ENCODE measurements at regions not wholly inside any gene's neighbourhood (a gene's known extent, or its start where the extent isn't known, plus 50 kb on each side); places are given as distances from the start of the nearest gene placed in this dataset.

- no peaks in the 10 kb centered on the region for H3K27me3 ChIP-seq
- no peak overlapping the region for H3K27ac ChIP-seq
- no peaks in the 10 kb centered on the region for H3K36me3 ChIP-seq
- H3K9me3 ChIP-seq (replicated peaks) = no peaks in the 10 kb centered on the region
- no peak overlapping the region for H3K4me3 ChIP-seq
- no peaks in the 10 kb centered on the region for H3K4me1 ChIP-seq
- no peak for DNase-seq
Measured at GRCh38 chr10:3723766-3724165, 61.2 kb downstream of the KLF6 start.

GRCh38 chr10:3720228-3721019 is 64.6 kb downstream of the KLF6 start:
- no peak for DNase-seq
- H3K4me1 ChIP-seq = no peaks in the 10 kb centered on the region
- no peak overlapping the region for H3K27ac ChIP-seq
- no peaks in the 10 kb centered on the region for H3K27me3 ChIP-seq
- no peaks in the 10 kb centered on the region for H3K9me3 ChIP-seq (replicated peaks)
- no peak overlapping the region for H3K4me3 ChIP-seq
- no peaks in the 10 kb centered on the region for H3K36me3 ChIP-seq

GRCh38 chr10:3719024-3719843 is 65.8 kb downstream of the KLF6 start:
- Histone ChIP-seq H3K36me3 (no peaks in the 10 kb centered on the region), H3K27ac (no peak overlapping the region), H3K4me1 (no peaks in the 10 kb centered on the region)

GRCh38 chr10:3716093-3716492 is 68.9 kb downstream of the KLF6 start:
- H3K27ac ChIP-seq = no peak overlapping the region
- DNase-seq = no peak
- no peaks in the 10 kb centered on the region for H3K9me3 ChIP-seq (replicated peaks)
- H3K4me1 ChIP-seq = no peaks in the 10 kb centered on the region
- no peak overlapping the region for H3K4me3 ChIP-seq
- no peaks in the 10 kb centered on the region for H3K36me3 ChIP-seq
- H3K27me3 ChIP-seq = no peaks in the 10 kb centered on the region

More at GRCh38 chr10:3719024-3719843, 65.8 kb downstream of the KLF6 start:
- Histone ChIP-seq H3K4me3 (no peak overlapping the region), H3K27me3 (no peaks in the 10 kb centered on the region), H3K9me3 (replicated peaks) (no peaks in the 10 kb centered on the region)
- DNase-seq = no peak

- Histone ChIP-seq H3K36me3 (no peaks in the 10 kb centered on the region), H3K4me3 (no peak overlapping the region), H3K9me3 (replicated peaks) (no peaks in the 10 kb centered on the region), H3K4me1 (no peaks in the 10 kb centered on the region), H3K27ac (no peak overlapping the region), H3K27me3 (no peaks in the 10 kb centered on the region)
- DNase-seq = no peak
Measured at GRCh38 chr10:3714967-3715366, 70.0 kb downstream of the KLF6 start.

- Histone ChIP-seq H3K36me3 (no peaks in the 10 kb centered on the region), H3K4me1 (no peaks in the 10 kb centered on the region), H3K27me3 (no peaks in the 10 kb centered on the region), H3K27ac (no peak overlapping the region), H3K9me3 (replicated peaks) (no peaks in the 10 kb centered on the region), H3K4me3 (no peak overlapping the region)
- DNase-seq = no peak
Measured at GRCh38 chr10:3714531-3714930, 70.5 kb downstream of the KLF6 start.

GRCh38 chr10:3712707-3713106 is 72.3 kb downstream of the KLF6 start:
- Histone ChIP-seq H3K27me3 (no peaks in the 10 kb centered on the region), H3K36me3 (no peaks in the 10 kb centered on the region), H3K4me1 (no peaks in the 10 kb centered on the region), H3K4me3 (no peak overlapping the region), H3K27ac (no peak overlapping the region), H3K9me3 (replicated peaks) (no peaks in the 10 kb centered on the region)
- DNase-seq = no peak

GRCh38 chr10:3711918-3712317 is 73.1 kb downstream of the KLF6 start:
- no peak for DNase-seq
- H3K27ac ChIP-seq = no peak overlapping the region
- no peaks in the 10 kb centered on the region for H3K36me3 ChIP-seq
- H3K4me1 ChIP-seq = no peaks in the 10 kb centered on the region
- no peaks in the 10 kb centered on the region for H3K9me3 ChIP-seq (replicated peaks)
- no peak overlapping the region for H3K4me3 ChIP-seq
- H3K27me3 ChIP-seq = no peaks in the 10 kb centered on the region

GRCh38 chr10:3710764-3711163 is 74.2 kb downstream of the KLF6 start:
- H3K27ac ChIP-seq = no peak overlapping the region
- no peaks in the 10 kb centered on the region for H3K36me3 ChIP-seq
- H3K4me1 ChIP-seq = no peaks in the 10 kb centered on the region

GRCh38 chr10:3709456-3710060 is 75.5 kb downstream of the KLF6 start:
- no peaks in the 10 kb centered on the region for H3K9me3 ChIP-seq (replicated peaks)
- no peak overlapping the region for H3K27ac ChIP-seq
- DNase-seq = no peak
- H3K36me3 ChIP-seq = no peaks in the 10 kb centered on the region
- no peaks in the 10 kb centered on the region for H3K27me3 ChIP-seq
- H3K4me1 ChIP-seq = no peaks in the 10 kb centered on the region
- no peak overlapping the region for H3K4me3 ChIP-seq

More at GRCh38 chr10:3710764-3711163, 74.2 kb downstream of the KLF6 start:
- H3K27me3 ChIP-seq = no peaks in the 10 kb centered on the region
- no peaks in the 10 kb centered on the region for H3K9me3 ChIP-seq (replicated peaks)
- no peak for DNase-seq
- no peak overlapping the region for H3K4me3 ChIP-seq

- H3K9me3 ChIP-seq (replicated peaks) = no peaks in the 10 kb centered on the region
- DNase-seq = no peak
- no peaks in the 10 kb centered on the region for H3K36me3 ChIP-seq
- H3K27ac ChIP-seq = no peak overlapping the region
- H3K4me3 ChIP-seq = no peak overlapping the region
- H3K27me3 ChIP-seq = no peaks in the 10 kb centered on the region
- H3K4me1 ChIP-seq = no peaks in the 10 kb centered on the region
Measured at GRCh38 chr10:3708852-3709251, 76.2 kb downstream of the KLF6 start.

GRCh38 chr10:3704565-3705325 is 80.3 kb downstream of the KLF6 start:
- Histone ChIP-seq H3K4me3 (no peak overlapping the region), H3K9me3 (replicated peaks) (no peaks in the 10 kb centered on the region), H3K27ac (no peak overlapping the region), H3K4me1 (no peaks in the 10 kb centered on the region), H3K36me3 (no peaks in the 10 kb centered on the region), H3K27me3 (no peaks in the 10 kb centered on the region)
- DNase-seq = no peak

- DNase-seq = no peak
- H3K4me1 ChIP-seq = no peaks in the 10 kb centered on the region
- no peaks in the 10 kb centered on the region for H3K27me3 ChIP-seq
- no peaks in the 10 kb centered on the region for H3K9me3 ChIP-seq (replicated peaks)
- no peak overlapping the region for H3K4me3 ChIP-seq
- H3K27ac ChIP-seq = no peak overlapping the region
- H3K36me3 ChIP-seq = no peaks in the 10 kb centered on the region
Measured at GRCh38 chr10:3702569-3702968, 82.4 kb downstream of the KLF6 start.

GRCh38 chr10:3702056-3702546 is 82.9 kb downstream of the KLF6 start:
- DNase-seq = no peak
- H3K27me3 ChIP-seq = no peaks in the 10 kb centered on the region
- no peaks in the 10 kb centered on the region for H3K36me3 ChIP-seq
- no peaks in the 10 kb centered on the region for H3K9me3 ChIP-seq (replicated peaks)
- H3K4me1 ChIP-seq = no peaks in the 10 kb centered on the region
- no peak overlapping the region for H3K4me3 ChIP-seq
- no peak overlapping the region for H3K27ac ChIP-seq

Measured in SJCRH30 (cell line).